HL-60 (cell line): ENCODE measurements at regions not wholly inside any gene's neighbourhood (a gene's known extent, or its start where the extent isn't known, plus 50 kb on each side); places are given as distances from the start of the nearest gene placed in this dataset.

Experiments used
- GABPA ChIP-seq: IDR thresholded peaks from 2 replicates; pipeline ENCODE4 v1.6.1; 2012; ENCODE audit warnings: low read depth
- SPI1 ChIP-seq: IDR thresholded peaks from 2 replicates; pipeline ENCODE4 v1.6.1; 2012; ENCODE audit warnings: low read depth, mild to moderate bottlenecking, borderline replicate concordance
- TF ChIP-seq, protein P1 (sequence below): IDR thresholded peaks from one replicate; pipeline ENCODE4 v1.5.1; 2011; ENCODE audit warnings: low read length, control low read depth, inconsistent platforms; ENCODE audit not compliant: insufficient read depth
- TF ChIP-seq, protein P2 (sequence below): IDR thresholded peaks from 2 replicates; pipeline ENCODE4 v1.6.1; 2012; ENCODE audit warnings: low read depth; ENCODE audit not compliant: insufficient replicate concordance

DNA sequence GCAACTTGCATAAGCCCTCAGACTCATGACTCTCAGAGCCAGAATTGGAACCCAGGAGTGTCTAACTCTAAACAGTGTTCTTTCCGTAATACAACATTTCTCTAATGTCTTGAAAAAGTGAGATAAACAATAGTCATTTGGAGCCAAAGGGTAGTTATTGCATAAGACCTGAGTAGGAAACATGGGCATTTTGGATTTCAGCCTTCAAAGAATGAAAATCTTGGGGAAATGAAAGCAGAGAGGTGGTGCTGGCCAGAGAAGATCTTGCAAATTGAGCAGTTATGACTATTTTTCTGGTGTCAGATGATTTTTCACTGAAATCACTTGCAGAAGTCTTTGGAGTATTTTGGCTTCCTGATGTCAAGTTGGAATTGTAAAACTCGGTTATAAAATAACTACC lies 379.4 kb downstream of the DIPK2A start:
- TF ChIP-seq, protein P1, sequence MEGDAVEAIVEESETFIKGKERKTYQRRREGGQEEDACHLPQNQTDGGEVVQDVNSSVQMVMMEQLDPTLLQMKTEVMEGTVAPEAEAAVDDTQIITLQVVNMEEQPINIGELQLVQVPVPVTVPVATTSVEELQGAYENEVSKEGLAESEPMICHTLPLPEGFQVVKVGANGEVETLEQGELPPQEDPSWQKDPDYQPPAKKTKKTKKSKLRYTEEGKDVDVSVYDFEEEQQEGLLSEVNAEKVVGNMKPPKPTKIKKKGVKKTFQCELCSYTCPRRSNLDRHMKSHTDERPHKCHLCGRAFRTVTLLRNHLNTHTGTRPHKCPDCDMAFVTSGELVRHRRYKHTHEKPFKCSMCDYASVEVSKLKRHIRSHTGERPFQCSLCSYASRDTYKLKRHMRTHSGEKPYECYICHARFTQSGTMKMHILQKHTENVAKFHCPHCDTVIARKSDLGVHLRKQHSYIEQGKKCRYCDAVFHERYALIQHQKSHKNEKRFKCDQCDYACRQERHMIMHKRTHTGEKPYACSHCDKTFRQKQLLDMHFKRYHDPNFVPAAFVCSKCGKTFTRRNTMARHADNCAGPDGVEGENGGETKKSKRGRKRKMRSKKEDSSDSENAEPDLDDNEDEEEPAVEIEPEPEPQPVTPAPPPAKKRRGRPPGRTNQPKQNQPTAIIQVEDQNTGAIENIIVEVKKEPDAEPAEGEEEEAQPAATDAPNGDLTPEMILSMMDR = no peak
- TF ChIP-seq, protein P2, sequence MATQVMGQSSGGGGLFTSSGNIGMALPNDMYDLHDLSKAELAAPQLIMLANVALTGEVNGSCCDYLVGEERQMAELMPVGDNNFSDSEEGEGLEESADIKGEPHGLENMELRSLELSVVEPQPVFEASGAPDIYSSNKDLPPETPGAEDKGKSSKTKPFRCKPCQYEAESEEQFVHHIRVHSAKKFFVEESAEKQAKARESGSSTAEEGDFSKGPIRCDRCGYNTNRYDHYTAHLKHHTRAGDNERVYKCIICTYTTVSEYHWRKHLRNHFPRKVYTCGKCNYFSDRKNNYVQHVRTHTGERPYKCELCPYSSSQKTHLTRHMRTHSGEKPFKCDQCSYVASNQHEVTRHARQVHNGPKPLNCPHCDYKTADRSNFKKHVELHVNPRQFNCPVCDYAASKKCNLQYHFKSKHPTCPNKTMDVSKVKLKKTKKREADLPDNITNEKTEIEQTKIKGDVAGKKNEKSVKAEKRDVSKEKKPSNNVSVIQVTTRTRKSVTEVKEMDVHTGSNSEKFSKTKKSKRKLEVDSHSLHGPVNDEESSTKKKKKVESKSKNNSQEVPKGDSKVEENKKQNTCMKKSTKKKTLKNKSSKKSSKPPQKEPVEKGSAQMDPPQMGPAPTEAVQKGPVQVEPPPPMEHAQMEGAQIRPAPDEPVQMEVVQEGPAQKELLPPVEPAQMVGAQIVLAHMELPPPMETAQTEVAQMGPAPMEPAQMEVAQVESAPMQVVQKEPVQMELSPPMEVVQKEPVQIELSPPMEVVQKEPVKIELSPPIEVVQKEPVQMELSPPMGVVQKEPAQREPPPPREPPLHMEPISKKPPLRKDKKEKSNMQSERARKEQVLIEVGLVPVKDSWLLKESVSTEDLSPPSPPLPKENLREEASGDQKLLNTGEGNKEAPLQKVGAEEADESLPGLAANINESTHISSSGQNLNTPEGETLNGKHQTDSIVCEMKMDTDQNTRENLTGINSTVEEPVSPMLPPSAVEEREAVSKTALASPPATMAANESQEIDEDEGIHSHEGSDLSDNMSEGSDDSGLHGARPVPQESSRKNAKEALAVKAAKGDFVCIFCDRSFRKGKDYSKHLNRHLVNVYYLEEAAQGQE = no peak
- TF ChIP-seq SPI1 (no peak), GABPA (no peak)
